ENCODE measurements at regions not wholly inside any gene's neighbourhood (a gene's known extent, or its start where the extent isn't known, plus 50 kb on each side); places are given as distances from the start of the nearest gene placed in this dataset.

DNA sequence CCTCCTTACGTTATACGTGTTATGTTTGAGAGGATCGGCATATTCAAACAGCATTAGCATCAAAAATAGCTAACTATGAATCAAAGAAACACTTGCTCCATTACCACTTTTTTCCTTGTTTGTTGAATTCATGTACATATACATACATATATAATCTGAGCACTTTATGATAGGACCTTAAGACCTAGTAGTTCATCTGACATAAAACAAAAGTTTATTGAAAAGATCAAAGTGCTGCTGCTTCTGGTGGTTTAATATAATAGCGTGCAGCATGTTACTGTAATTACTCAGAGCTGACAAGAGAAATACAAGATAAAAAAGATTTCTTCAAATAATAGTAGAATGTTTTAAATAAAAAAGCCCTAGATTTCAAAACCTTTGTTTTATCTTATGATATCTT is 1850.9 kb upstream of the LRRTM1 start:
- Histone ChIP-seq H3K27ac (ENCODE audit: low read depth, low read length, poor library complexity, severe bottlenecking) (no peak overlapping the region), H3K4me3 (ENCODE audit: low read depth, low read length, poor library complexity, severe bottlenecking) (no peak overlapping the region), H3K9me3 (ENCODE audit: low read depth, low read length, poor library complexity, severe bottlenecking) (peaks cover 31% of the 10 kb centered on the region), H3K4me1 (ENCODE audit: insufficient read depth, low read length, poor library complexity, severe bottlenecking) (no peaks in the 10 kb centered on the region), H3K27me3 (replicated peaks; ENCODE audit: insufficient read depth, low read depth, low read length, poor library complexity) (no peaks in the 10 kb centered on the region), H3K36me3 (ENCODE audit: insufficient read depth, low read length, poor library complexity, severe bottlenecking) (no peaks in the 10 kb centered on the region)
- POLR2A ChIA-PET (ENCODE audit: low non-redundant PET): no interaction called here
- CTCF ChIA-PET: no interaction called here
- no peak for DNase-seq (ENCODE audit: low spot score)
- TF ChIP-seq CTCF (conservative IDR thresholded peaks at IDR 0.05; ENCODE audit: low read depth, low read length): no peak
- no peak for TF ChIP-seq EZH2 (IDR thresholded peaks at IDR 0.05; ENCODE audit: borderline replicate concordance, low read depth, low read length, poor library complexity, severe bottlenecking)
- no TSS peak for BruUV-seq (replicated peaks)
- intact Hi-C loops (cut with micrococcal nuclease; ENCODE audit: unreplicated experiment): no loop called here

- H3K4me3 ChIP-seq (ENCODE audit: low read depth, low read length, poor library complexity, severe bottlenecking): no peak overlapping the region
- no peaks in the 10 kb centered on the region for H3K4me1 ChIP-seq (ENCODE audit: insufficient read depth, low read length, poor library complexity, severe bottlenecking)
- no peak for DNase-seq (ENCODE audit: low spot score)
- BruUV-seq (replicated peaks): no TSS peak
- POLR2A ChIA-PET (ENCODE audit: low non-redundant PET): interaction anchor here (0.6 kb wide), 1 partner anchor 136 kb away, joined by 4 read pairs; no protein-coding TSS in a partner anchor
- no peaks in the 10 kb centered on the region for H3K36me3 ChIP-seq (ENCODE audit: insufficient read depth, low read length, poor library complexity, severe bottlenecking)
- no peaks in the 10 kb centered on the region for H3K27me3 ChIP-seq (replicated peaks; ENCODE audit: insufficient read depth, low read depth, low read length, poor library complexity)
- TF ChIP-seq EZH2 (IDR thresholded peaks at IDR 0.05; ENCODE audit: borderline replicate concordance, low read depth, low read length, poor library complexity, severe bottlenecking) (no peak), CTCF (conservative IDR thresholded peaks at IDR 0.05; ENCODE audit: low read depth, low read length) (no peak)
- intact Hi-C loops (cut with micrococcal nuclease; ENCODE audit: unreplicated experiment): no loop called here
- H3K27ac ChIP-seq (ENCODE audit: low read depth, low read length, poor library complexity, severe bottlenecking): no peak overlapping the region
- CTCF ChIA-PET: no interaction called here
- peaks cover 29% of the 10 kb centered on the region for H3K9me3 ChIP-seq (ENCODE audit: low read depth, low read length, poor library complexity, severe bottlenecking)
Measured at GRCh38 chr2:82143343-82143742, 1838.8 kb upstream of the LRRTM1 start.

DNA sequence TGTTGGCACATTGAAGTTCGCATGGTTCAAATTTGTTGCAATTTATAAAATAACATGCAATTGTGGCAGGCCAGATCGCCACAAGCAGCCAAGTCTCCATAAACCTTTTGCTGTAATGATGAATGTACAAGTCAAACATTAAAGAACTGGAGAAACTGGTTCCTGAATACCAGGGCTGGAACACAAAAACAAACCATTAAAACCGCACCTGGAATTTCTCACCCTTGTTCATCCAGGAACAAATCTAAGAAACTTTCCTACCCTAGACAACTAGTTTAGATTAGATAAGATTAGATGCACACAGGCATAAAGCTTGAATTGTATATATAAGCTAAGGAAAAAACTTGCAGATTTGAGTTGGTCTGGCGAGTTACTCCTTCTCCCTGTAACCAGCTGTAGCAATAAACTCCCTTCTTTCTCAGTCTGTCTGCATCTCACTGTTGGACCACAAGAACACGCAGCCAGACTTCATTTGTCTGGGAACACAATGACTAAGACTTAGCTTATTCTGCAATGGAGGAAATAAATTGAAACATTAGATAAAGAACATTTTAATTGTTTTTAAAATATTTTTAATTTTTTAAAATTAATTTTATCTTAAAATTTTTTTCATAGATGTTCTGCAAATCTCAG is 1835.5 kb upstream of the LRRTM1 start:
- Histone ChIP-seq H3K27ac (ENCODE audit: low read depth, low read length, poor library complexity, severe bottlenecking) (no peak overlapping the region), H3K4me3 (ENCODE audit: low read depth, low read length, poor library complexity, severe bottlenecking) (no peak overlapping the region), H3K9me3 (ENCODE audit: low read depth, low read length, poor library complexity, severe bottlenecking) (peaks cover 23% of the 10 kb centered on the region), H3K4me1 (ENCODE audit: insufficient read depth, low read length, poor library complexity, severe bottlenecking) (no peaks in the 10 kb centered on the region), H3K36me3 (ENCODE audit: insufficient read depth, low read length, poor library complexity, severe bottlenecking) (no peaks in the 10 kb centered on the region), H3K27me3 (replicated peaks; ENCODE audit: insufficient read depth, low read depth, low read length, poor library complexity) (no peaks in the 10 kb centered on the region)
- TF ChIP-seq CTCF (conservative IDR thresholded peaks at IDR 0.05; ENCODE audit: low read depth, low read length) (no peak), EZH2 (IDR thresholded peaks at IDR 0.05; ENCODE audit: borderline replicate concordance, low read depth, low read length, poor library complexity, severe bottlenecking) (no peak)
- CTCF ChIA-PET: no interaction called here
- DNase-seq (ENCODE audit: low spot score): no peak
- intact Hi-C loops (cut with micrococcal nuclease; ENCODE audit: unreplicated experiment): no loop called here
- POLR2A ChIA-PET (ENCODE audit: low non-redundant PET): no interaction called here
- BruUV-seq (replicated peaks): no TSS peak

Measured in A673 (cell line).